HepG2 (cell line): ENCODE measurements at regions not wholly inside any gene's neighbourhood (a gene's known extent, or its start where the extent isn't known, plus 50 kb on each side); places are given as distances from the start of the nearest gene placed in this dataset.

Experiments
- ATAC-seq: fragments of 200-7000 bp; cut with Tn5 transposase; 3 replicates; pipeline ENCODE4 v1.9.1; 2020; ENCODE audit warnings: mild to moderate bottlenecking, moderate library complexity
- BruUV-seq: library from RNA; stranded (reverse); fragments of 400-500 nt; replicated peaks from 2 replicates; lab custom pipeline; 2021; lab: Mats Ljungman, UMichigan
- CTCF ChIA-PET: fragments of 300-600 bp; formaldehyde crosslinking; extraction: SDS; loops from one replicate; lab custom pipeline; 2021; ENCODE audit warnings: low total read pairs, inconsistent platforms, low intra/inter-chr PET ratio; lab: Yijun Ruan, JAX
- POLR2A ChIA-PET: fragments of 350-600 bp; sonication (Branson Sonifier 250); formaldehyde crosslinking; loops from one replicate; lab custom pipeline; 2020; ENCODE audit warnings: antibody characterized with exemption, inconsistent platforms; lab: Yijun Ruan, JAX
- DNase-seq: peaks from one replicate; pipeline ENCODE4 v3.0.0-alpha.2; 2015; ENCODE audit warnings: low spot score
- FAIRE-seq: peaks from 3 replicates; lab custom pipeline; 2011; peaks lifted over from hg19 to GRCh38; lab: Jason Lieb, UNC
- H2AFZ ChIP-seq: one replicate; pipeline ENCODE4 v1.6.1; 2011; ENCODE audit warnings: low read length, inconsistent platforms
- H3K27ac ChIP-seq: fragments of 300-600 bp; 3 replicates; pipeline ENCODE4 v1.8.0; 2011; ENCODE audit warnings: mixed run types, mild to moderate bottlenecking, mixed read lengths, low read length, inconsistent platforms; ENCODE audit not compliant: insufficient read depth; ENCODE audit errors: extremely low read length
- H3K27me3 ChIP-seq, 2 experiments: fragments of 200-600 bp in 1 of 2; 2 replicates in 1 of 2; 3 replicates in 1 of 2; pipeline versions ENCODE4 v1.6.0 to v1.8.0; 2011; ENCODE audit warnings: low read length in 2 of 2, mild to moderate bottlenecking in 2 of 2, moderate library complexity in 2 of 2, inconsistent platforms in 1 of 2; ENCODE audit not compliant: insufficient read depth in 2 of 2, control insufficient read depth in 1 of 2
- H3K36me3 ChIP-seq, 2 experiments: fragments of 200-600 bp in 1 of 2; replicated peaks in 1 of 2; 2 replicates in 1 of 2; 3 replicates in 1 of 2; pipeline versions ENCODE4 v1.5.1 to v1.8.0; 2011; ENCODE audit warnings: low read length in 2 of 2, inconsistent platforms in 1 of 2; ENCODE audit not compliant: insufficient read depth in 2 of 2, control insufficient read depth in 1 of 2
- H3K4me1 ChIP-seq: 2 replicates; pipeline ENCODE4 v1.5.1; 2012; ENCODE audit warnings: low read length, inconsistent platforms; ENCODE audit not compliant: insufficient read depth
- H3K4me2 ChIP-seq: 2 replicates; pipeline ENCODE4 v1.6.0; 2011; ENCODE audit warnings: low read depth, low read length, inconsistent platforms
- H3K4me3 ChIP-seq, 3 experiments: fragments of 200-600 bp in 1 of 3; sonication (generic), shearing (Covaris generic) in 1 of 3; replicated peaks in 1 of 3; 2 replicates each; pipeline ENCODE4 v1.5.1; 2011 to 2016; ENCODE audit warnings: low read length in 3 of 3, inconsistent platforms in 2 of 3, low read depth in 2 of 3, mild to moderate bottlenecking in 2 of 3, control low read depth in 1 of 3, mixed read lengths in 1 of 3; ENCODE audit not compliant: insufficient read depth in 1 of 3
- H3K79me2 ChIP-seq: one replicate; pipeline ENCODE4 v1.6.1; 2011; ENCODE audit warnings: low read length, inconsistent platforms; ENCODE audit not compliant: insufficient read depth
- H3K9ac ChIP-seq: 2 replicates; pipeline ENCODE4 v1.6.0; 2011; ENCODE audit warnings: mild to moderate bottlenecking, low read depth, low read length, inconsistent platforms; ENCODE audit not compliant: insufficient read depth
- H3K9me3 ChIP-seq: 2 replicates; pipeline ENCODE4 v1.5.1; 2012; ENCODE audit warnings: mild to moderate bottlenecking, low read length
- H4K20me1 ChIP-seq: 2 replicates; pipeline ENCODE4 v1.6.0; 2011; ENCODE audit warnings: inconsistent platforms, mild to moderate bottlenecking, low read length, moderate library complexity; ENCODE audit not compliant: insufficient read depth
- MIER2 ChIP-seq: IDR thresholded peaks from 2 replicates; pipeline ENCODE4 v1.6.1; 2016; ENCODE audit warnings: missing biosample characterization, missing genetic modification reagents
- NFIB ChIP-seq: sonication (generic); formaldehyde crosslinking; IDR thresholded peaks from 2 replicates; pipeline ENCODE4 v1.9.0; 2021; ENCODE audit warnings: missing genetic modification reagents, mild to moderate bottlenecking, borderline replicate concordance
- ZBTB7B ChIP-seq: sonication (generic); formaldehyde crosslinking; IDR thresholded peaks from 2 replicates; pipeline ENCODE4 v1.4.0; 2020; ENCODE audit warnings: missing genetic modification reagents
- ZNF180 ChIP-seq: sonication (generic); formaldehyde crosslinking; IDR thresholded peaks from 2 replicates; pipeline ENCODE4 v1.4.0; 2020; ENCODE audit warnings: low read depth, missing genetic modification reagents, borderline replicate concordance
- ZNF256 ChIP-seq: sonication (generic); formaldehyde crosslinking; conservative IDR thresholded peaks from 2 replicates; pipeline ENCODE4 v1.4.0; 2020; ENCODE audit warnings: missing genetic modification reagents
- ZNF543 ChIP-seq: sonication (generic); formaldehyde crosslinking; IDR thresholded peaks from 2 replicates; pipeline ENCODE4 v1.4.0; 2020; ENCODE audit warnings: mild to moderate bottlenecking, missing genetic modification reagents
- ZNF678 ChIP-seq: sonication (generic); formaldehyde crosslinking; IDR thresholded peaks from 2 replicates; pipeline ENCODE4 v1.4.0; 2020; ENCODE audit warnings: mild to moderate bottlenecking, missing genetic modification reagents
- WGBS: methylation state at CpG from one replicate; pipeline ENCODE4 v1.1.6; 2017; ENCODE audit warnings: low lambda C conversion rate; 5-methylcytosine and 5-hydroxymethylcytosine counted together
- in situ Hi-C: cut with HindIII; loops from 2 replicates; pipeline ENCODE4 v1.10.0; 2017; ENCODE audit warnings: low pct_unique_long_range_greater_than_20kb; ENCODE audit not compliant: extremely low pct_ligation_motif_present
- intact Hi-C: fragments of 100-400 bp; cut with micrococcal nuclease; formaldehyde crosslinking; loops from one replicate; pipeline ENCODE4 v1.10.0; 2022; ENCODE audit not compliant: unreplicated experiment
- TF ChIP-seq, protein P1 (sequence below): sonication (generic); formaldehyde crosslinking; IDR thresholded peaks from 2 replicates; pipeline ENCODE4 v1.4.0; 2020; ENCODE audit warnings: missing genetic modification reagents
- TF ChIP-seq, protein P2 (sequence below): sonication (generic); formaldehyde crosslinking; IDR thresholded peaks from 2 replicates; pipeline ENCODE4 v1.5.0; 2020; ENCODE audit warnings: mild to moderate bottlenecking, missing genetic modification reagents
- TF ChIP-seq, protein P3 (sequence below): IDR thresholded peaks from 2 replicates; pipeline ENCODE4 v1.6.1; 2012; ENCODE audit warnings: low read length, improper control_type of control experiment

DNA sequence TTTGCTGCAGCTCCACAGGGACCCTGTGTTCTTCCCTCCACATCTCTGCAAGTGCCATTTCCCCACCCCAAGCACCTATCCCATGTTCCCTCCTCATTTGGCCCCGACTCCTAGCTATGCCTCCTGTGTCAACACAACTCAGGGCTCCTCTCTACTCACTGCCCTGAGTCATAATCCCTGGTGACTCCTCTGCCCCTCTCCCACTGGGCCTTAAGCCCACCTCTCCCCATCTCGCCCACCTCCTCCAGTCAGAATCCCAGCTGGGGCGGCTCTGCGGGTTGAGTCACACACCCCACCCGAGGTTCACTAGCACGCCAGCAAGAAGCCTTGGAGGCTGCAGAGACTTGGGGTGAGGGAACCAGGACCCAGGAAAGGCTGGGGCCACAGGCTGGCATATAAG lies 346.2 kb downstream of the FOXL1 start:
- no peaks in the 10 kb centered on the region for H4K20me1 ChIP-seq
- ATAC-seq = no peak
- H3K27me3 ChIP-seq = peaks cover 9 to 59% of the 10 kb centered on the region in 2 experiments
- ChIA-PET CTCF (no interaction called here), POLR2A (no interaction called here)
- TF ChIP-seq ZNF678 = no peak
- TF ChIP-seq, protein P1, sequence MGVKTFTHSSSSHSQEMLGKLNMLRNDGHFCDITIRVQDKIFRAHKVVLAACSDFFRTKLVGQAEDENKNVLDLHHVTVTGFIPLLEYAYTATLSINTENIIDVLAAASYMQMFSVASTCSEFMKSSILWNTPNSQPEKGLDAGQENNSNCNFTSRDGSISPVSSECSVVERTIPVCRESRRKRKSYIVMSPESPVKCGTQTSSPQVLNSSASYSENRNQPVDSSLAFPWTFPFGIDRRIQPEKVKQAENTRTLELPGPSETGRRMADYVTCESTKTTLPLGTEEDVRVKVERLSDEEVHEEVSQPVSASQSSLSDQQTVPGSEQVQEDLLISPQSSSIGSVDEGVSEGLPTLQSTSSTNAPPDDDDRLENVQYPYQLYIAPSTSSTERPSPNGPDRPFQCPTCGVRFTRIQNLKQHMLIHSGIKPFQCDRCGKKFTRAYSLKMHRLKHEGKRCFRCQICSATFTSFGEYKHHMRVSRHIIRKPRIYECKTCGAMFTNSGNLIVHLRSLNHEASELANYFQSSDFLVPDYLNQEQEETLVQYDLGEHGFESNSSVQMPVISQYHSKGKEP = no peak
- 26% methylated on average over 6 of the region's 6 CpGs for WGBS
- no peak overlapping the region for H3K4me2 ChIP-seq
- H3K27ac ChIP-seq = no peak overlapping the region
- no TSS peak for BruUV-seq
- DNase-seq = no peak
- H3K4me1 ChIP-seq = no peaks in the 10 kb centered on the region
- FAIRE-seq = no peak
- H2AFZ ChIP-seq = no peak overlapping the region
- H3K36me3 ChIP-seq = no peaks in the 10 kb centered on the region
- no peaks in the 10 kb centered on the region for H3K79me2 ChIP-seq
- H3K4me3 ChIP-seq = no peak overlapping the region
- no peaks in the 10 kb centered on the region for H3K9me3 ChIP-seq
- in situ Hi-C loops (no loop called here), intact Hi-C loops (no loop called here)
- H3K9ac ChIP-seq = no peak overlapping the region

DNA sequence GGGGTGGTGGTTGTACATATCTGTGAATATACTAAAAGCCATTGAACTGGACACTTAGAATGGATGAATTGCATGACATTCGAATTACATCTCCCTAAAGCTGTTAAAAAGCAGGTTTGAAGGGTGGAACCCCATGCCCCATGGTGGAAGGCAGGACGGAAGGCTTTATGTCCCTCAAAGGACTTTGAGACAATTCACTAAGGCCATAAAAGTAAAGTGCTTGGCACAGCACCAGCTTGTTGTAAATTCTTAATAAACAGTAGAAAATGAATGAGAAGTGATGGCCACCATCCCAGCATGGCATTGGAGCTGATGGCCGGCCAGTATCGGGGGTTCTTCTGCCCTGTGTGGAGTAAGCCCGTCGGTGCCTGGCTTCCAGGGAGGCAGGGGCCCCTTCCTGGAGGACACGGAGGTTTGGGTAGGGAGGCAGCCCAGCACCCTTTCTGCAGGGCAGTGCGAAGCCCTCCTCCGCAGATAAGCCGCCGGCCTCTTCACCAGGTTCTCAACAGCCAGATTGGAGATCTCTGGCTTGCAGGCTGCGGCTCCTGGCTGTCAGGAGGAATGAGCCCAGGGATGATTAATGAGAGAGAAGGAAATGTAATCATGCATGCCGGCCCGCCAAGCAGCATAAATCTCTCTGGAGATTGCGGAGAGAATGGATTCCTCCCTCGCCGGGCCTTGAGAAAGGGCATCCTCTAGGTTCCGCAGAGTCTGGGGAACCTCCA lies 346.9 kb downstream of the FOXL1 start:
- DNase-seq (no peak), ATAC-seq (no peak), FAIRE-seq (no peak)
- 42% methylated on average over 17 of the region's 18 CpGs for WGBS
- no peak overlapping the region for H3K4me2 ChIP-seq
- in situ Hi-C loops (no loop called here), intact Hi-C loops (no loop called here)
- H3K9ac ChIP-seq = no peak overlapping the region
- H3K27me3 ChIP-seq = peaks cover 7 to 59% of the 10 kb centered on the region in 2 experiments
- no peaks in the 10 kb centered on the region for H3K36me3 ChIP-seq
- no peak overlapping the region for H2AFZ ChIP-seq
- no peak overlapping the region for H3K27ac ChIP-seq
- ChIA-PET CTCF (no interaction called here), POLR2A (no interaction called here)
- H3K4me3 ChIP-seq = no peak overlapping the region
- no peaks in the 10 kb centered on the region for H3K79me2 ChIP-seq
- no peaks in the 10 kb centered on the region for H3K4me1 ChIP-seq
- H4K20me1 ChIP-seq = no peaks in the 10 kb centered on the region
- BruUV-seq = no TSS peak
- no peaks in the 10 kb centered on the region for H3K9me3 ChIP-seq
- TF ChIP-seq ZNF180 (no peak), ZNF256 (CRISPR knock-in tag) (no peak), MIER2 (CRISPR knock-in tag) (no peak), NFIB (CRISPR knock-in tag) (no peak), ZNF543 (CRISPR knock-in tag) (no peak), ZBTB7B (no peak)
- TF ChIP-seq, protein P2, sequence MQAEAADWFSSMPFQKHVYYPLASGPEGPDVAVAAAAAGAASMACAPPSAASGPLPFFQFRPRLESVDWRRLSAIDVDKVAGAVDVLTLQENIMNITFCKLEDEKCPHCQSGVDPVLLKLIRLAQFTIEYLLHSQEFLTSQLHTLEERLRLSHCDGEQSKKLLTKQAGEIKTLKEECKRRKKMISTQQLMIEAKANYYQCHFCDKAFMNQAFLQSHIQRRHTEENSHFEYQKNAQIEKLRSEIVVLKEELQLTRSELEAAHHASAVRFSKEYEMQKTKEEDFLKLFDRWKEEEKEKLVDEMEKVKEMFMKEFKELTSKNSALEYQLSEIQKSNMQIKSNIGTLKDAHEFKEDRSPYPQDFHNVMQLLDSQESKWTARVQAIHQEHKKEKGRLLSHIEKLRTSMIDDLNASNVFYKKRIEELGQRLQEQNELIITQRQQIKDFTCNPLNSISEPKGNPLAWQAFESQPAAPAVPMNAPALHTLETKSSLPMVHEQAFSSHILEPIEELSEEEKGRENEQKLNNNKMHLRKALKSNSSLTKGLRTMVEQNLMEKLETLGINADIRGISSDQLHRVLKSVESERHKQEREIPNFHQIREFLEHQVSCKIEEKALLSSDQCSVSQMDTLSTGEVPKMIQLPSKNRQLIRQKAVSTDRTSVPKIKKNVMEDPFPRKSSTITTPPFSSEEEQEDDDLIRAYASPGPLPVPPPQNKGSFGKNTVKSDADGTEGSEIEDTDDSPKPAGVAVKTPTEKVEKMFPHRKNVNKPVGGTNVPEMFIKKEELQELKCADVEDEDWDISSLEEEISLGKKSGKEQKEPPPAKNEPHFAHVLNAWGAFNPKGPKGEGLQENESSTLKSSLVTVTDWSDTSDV (CRISPR knock-in tag) = no peak
- TF ChIP-seq, protein P3, sequence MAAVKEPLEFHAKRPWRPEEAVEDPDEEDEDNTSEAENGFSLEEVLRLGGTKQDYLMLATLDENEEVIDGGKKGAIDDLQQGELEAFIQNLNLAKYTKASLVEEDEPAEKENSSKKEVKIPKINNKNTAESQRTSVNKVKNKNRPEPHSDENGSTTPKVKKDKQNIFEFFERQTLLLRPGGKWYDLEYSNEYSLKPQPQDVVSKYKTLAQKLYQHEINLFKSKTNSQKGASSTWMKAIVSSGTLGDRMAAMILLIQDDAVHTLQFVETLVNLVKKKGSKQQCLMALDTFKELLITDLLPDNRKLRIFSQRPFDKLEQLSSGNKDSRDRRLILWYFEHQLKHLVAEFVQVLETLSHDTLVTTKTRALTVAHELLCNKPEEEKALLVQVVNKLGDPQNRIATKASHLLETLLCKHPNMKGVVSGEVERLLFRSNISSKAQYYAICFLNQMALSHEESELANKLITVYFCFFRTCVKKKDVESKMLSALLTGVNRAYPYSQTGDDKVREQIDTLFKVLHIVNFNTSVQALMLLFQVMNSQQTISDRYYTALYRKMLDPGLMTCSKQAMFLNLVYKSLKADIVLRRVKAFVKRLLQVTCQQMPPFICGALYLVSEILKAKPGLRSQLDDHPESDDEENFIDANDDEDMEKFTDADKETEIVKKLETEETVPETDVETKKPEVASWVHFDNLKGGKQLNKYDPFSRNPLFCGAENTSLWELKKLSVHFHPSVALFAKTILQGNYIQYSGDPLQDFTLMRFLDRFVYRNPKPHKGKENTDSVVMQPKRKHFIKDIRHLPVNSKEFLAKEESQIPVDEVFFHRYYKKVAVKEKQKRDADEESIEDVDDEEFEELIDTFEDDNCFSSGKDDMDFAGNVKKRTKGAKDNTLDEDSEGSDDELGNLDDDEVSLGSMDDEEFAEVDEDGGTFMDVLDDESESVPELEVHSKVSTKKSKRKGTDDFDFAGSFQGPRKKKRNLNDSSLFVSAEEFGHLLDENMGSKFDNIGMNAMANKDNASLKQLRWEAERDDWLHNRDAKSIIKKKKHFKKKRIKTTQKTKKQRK = no peak
